Ishikawa (cell line): ENCODE measurements at regions not wholly inside any gene's neighbourhood (a gene's known extent, or its start where the extent isn't known, plus 50 kb on each side); places are given as distances from the start of the nearest gene placed in this dataset.

Experiments used
- CEBPB ChIP-seq: IDR thresholded peaks from 2 replicates; pipeline ENCODE4 v1.6.1; 2012
- CREB1 ChIP-seq: IDR thresholded peaks from 2 replicates; pipeline ENCODE4 v1.6.1; 2012; ENCODE audit warnings: low read depth
- EGR1 ChIP-seq: IDR thresholded peaks from 2 replicates; pipeline ENCODE4 v1.6.1; 2012
- EP300 ChIP-seq: IDR thresholded peaks from 2 replicates; pipeline ENCODE4 v1.6.1; 2012; ENCODE audit warnings: borderline replicate concordance
- FOXM1 ChIP-seq: IDR thresholded peaks from 2 replicates; pipeline ENCODE4 v1.6.1; 2012; ENCODE audit warnings: low read depth, borderline replicate concordance
- MAX ChIP-seq: IDR thresholded peaks from 2 replicates; pipeline ENCODE4 v1.6.1; 2012
- RAD21 ChIP-seq: IDR thresholded peaks from 2 replicates; pipeline ENCODE4 v1.6.1; 2012; ENCODE audit warnings: low read depth
- REST ChIP-seq: IDR thresholded peaks from 2 replicates; pipeline ENCODE4 v1.6.1; 2012; ENCODE audit warnings: low read depth, mild to moderate bottlenecking
- TAF1 ChIP-seq: IDR thresholded peaks from 2 replicates; pipeline ENCODE4 v1.6.1; 2012; ENCODE audit warnings: low read depth, mild to moderate bottlenecking
- USF1 ChIP-seq: IDR thresholded peaks from 2 replicates; pipeline ENCODE4 v1.6.1; 2012
- YY1 ChIP-seq: IDR thresholded peaks from 2 replicates; pipeline ENCODE4 v1.6.1; 2012; ENCODE audit warnings: low read depth
- ZBTB7A ChIP-seq: IDR thresholded peaks from 2 replicates; pipeline ENCODE4 v1.6.1; 2012; ENCODE audit warnings: low read depth

- TF ChIP-seq TAF1, result no peak
- no peak for TF ChIP-seq CEBPB
- peak; percentile 53; the same call in 1 of the 2 replicates for TF ChIP-seq REST
- no peak for TF ChIP-seq ZBTB7A
- no peak for TF ChIP-seq RAD21
- TF ChIP-seq FOXM1, result no peak
- no peak for TF ChIP-seq USF1
- no peak for TF ChIP-seq EP300
- no peak for TF ChIP-seq MAX
- no peak for TF ChIP-seq CREB1
- no peak for TF ChIP-seq YY1
- no peak for TF ChIP-seq EGR1
Observed at GRCh38 chr3:26845194-26845593, 222.6 kb downstream of the LRRC3B start.
